SK-N-SH (cell line): ENCODE measurements at regions not wholly inside any gene's neighbourhood (a gene's known extent, or its start where the extent isn't known, plus 50 kb on each side); places are given as distances from the start of the nearest gene placed in this dataset.

Source experiments
- CTCF ChIA-PET: fragments of 300-600, 350-600 bp; formaldehyde crosslinking; extraction: SDS; loops from one replicate; lab custom pipeline; 2021; lab: Yijun Ruan, JAX
- POLR2A ChIA-PET: fragments of 350-600 bp; sonication (Branson Sonifier 250); formaldehyde crosslinking; extraction: SDS; loops from one replicate; lab custom pipeline; 2020; ENCODE audit warnings: antibody characterized with exemption, inconsistent platforms; lab: Yijun Ruan, JAX
- DNase-seq: peaks from one replicate; pipeline ENCODE4 v3.0.0; 2012
- H2AFZ ChIP-seq: fragments of 200-600 bp; sonication (generic); 2 replicates; pipeline ENCODE4 v1.8.1; 2016; ENCODE audit warnings: antibody characterized with exemption, mild to moderate bottlenecking, low read depth
- H3F3A ChIP-seq: fragments of 200-600 bp; sonication (generic); replicated peaks from 2 replicates; pipeline ENCODE3; 2016; ENCODE audit warnings: antibody characterized with exemption, mild to moderate bottlenecking; ENCODE audit not compliant: insufficient read depth
- H3K27ac ChIP-seq, 2 experiments: fragments of 200-500 bp in 1 of 2; fragments of 200-600 bp in 1 of 2; sonication (Bioruptor generic) in 1 of 2; sonication (generic), shearing (Covaris generic) in 1 of 2; 2 replicates each; pipeline versions ENCODE4 v1.5.1 to v1.6.1; 2014 to 2016; ENCODE audit warnings: low read depth in 2 of 2, inconsistent platforms in 1 of 2, low read length in 1 of 2, mild to moderate bottlenecking in 1 of 2, mixed read lengths in 1 of 2
- H3K27me3 ChIP-seq: fragments of 200-600 bp; sonication (generic), shearing (Covaris generic); 2 replicates; pipeline ENCODE4 v1.6.1; 2016; ENCODE audit warnings: mixed run types; ENCODE audit not compliant: insufficient read depth
- H3K36me3 ChIP-seq, 2 experiments: fragments of 200-500 bp in 1 of 2; fragments of 200-600 bp in 1 of 2; sonication (Bioruptor generic) in 1 of 2; sonication (generic) in 1 of 2; replicated peaks in 1 of 2; 2 replicates each; pipeline versions ENCODE3 to v1.5.1; 2014 to 2016; ENCODE audit warnings: low read length in 1 of 2, mild to moderate bottlenecking in 1 of 2; ENCODE audit not compliant: insufficient read depth in 2 of 2, control insufficient read depth in 1 of 2
- H3K4me1 ChIP-seq, 2 experiments: fragments of 200-500 bp in 1 of 2; fragments of 200-600 bp in 1 of 2; sonication (Bioruptor generic) in 1 of 2; sonication (generic), shearing (Covaris generic) in 1 of 2; 2 replicates each; pipeline versions ENCODE4 v1.5.1 to v1.6.1; 2014 to 2016; ENCODE audit warnings: low read depth in 1 of 2, low read length in 1 of 2, mixed run types in 1 of 2; ENCODE audit not compliant: insufficient read depth in 2 of 2, control insufficient read depth in 1 of 2
- H3K4me2 ChIP-seq: fragments of 200-600 bp; sonication (generic), shearing (Covaris generic); 2 replicates; pipeline ENCODE4 v1.6.1; 2017; ENCODE audit warnings: mixed run types
- H3K4me3 ChIP-seq, 2 experiments: fragments of 200-500 bp in 1 of 2; fragments of 200-600 bp in 1 of 2; sonication (Bioruptor generic) in 1 of 2; sonication (generic), shearing (Covaris generic) in 1 of 2; 2 replicates each; pipeline versions ENCODE4 v1.5.1 to v1.8.1; 2014 to 2016; ENCODE audit warnings: low read depth in 2 of 2, inconsistent platforms in 1 of 2, low read length in 1 of 2, mild to moderate bottlenecking in 1 of 2, mixed read lengths in 1 of 2, moderate library complexity in 1 of 2
- H3K79me2 ChIP-seq: fragments of 200-600 bp; sonication (generic); 2 replicates; pipeline ENCODE4 v1.8.1; 2017; ENCODE audit warnings: mild to moderate bottlenecking; ENCODE audit not compliant: insufficient read depth
- H3K9ac ChIP-seq: fragments of 200-600 bp; sonication (generic); 2 replicates; pipeline ENCODE4 v1.6.1; 2017; ENCODE audit warnings: mixed run types
- H3K9me2 ChIP-seq: fragments of 200-600 bp; sonication (generic); 2 replicates; pipeline ENCODE4 v1.6.1; 2017; ENCODE audit warnings: mixed run types
- H3K9me3 ChIP-seq: fragments of 200-600 bp; sonication (generic); 2 replicates; pipeline ENCODE4 v1.6.1; 2017; ENCODE audit warnings: mixed run types, mild to moderate bottlenecking, moderate library complexity
- H4K20me1 ChIP-seq: fragments of 200-600 bp; sonication (generic); 2 replicates; pipeline ENCODE4 v1.6.1; 2017; ENCODE audit warnings: mild to moderate bottlenecking, mixed run types; ENCODE audit not compliant: insufficient read depth
- EP300 ChIP-seq, 2 experiments: IDR thresholded peaks; 2 replicates each; pipeline versions ENCODE4 v1.4.0 to v1.6.1; 2012; ENCODE audit warnings: borderline replicate concordance in 1 of 2, low read depth in 1 of 2, low read length in 1 of 2
- EZH2phosphoT487 ChIP-seq: fragments of 200-600 bp; sonication (generic); IDR thresholded peaks from 2 replicates; pipeline ENCODE4 v1.6.1; 2017; ENCODE audit warnings: low read depth, mixed run types, mild to moderate bottlenecking, antibody characterized with exemption, moderate library complexity, borderline replicate concordance
- FOSL2 ChIP-seq: IDR thresholded peaks from 2 replicates; pipeline ENCODE4 v1.4.0; 2012; ENCODE audit warnings: low read depth, mild to moderate bottlenecking, moderate library complexity, borderline replicate concordance
- GABPA ChIP-seq: IDR thresholded peaks from 2 replicates; pipeline ENCODE4 v1.4.0; 2012; ENCODE audit warnings: low read depth, mild to moderate bottlenecking
- JUND ChIP-seq: IDR thresholded peaks from 2 replicates; pipeline ENCODE4 v1.4.0; 2012
- MEF2A ChIP-seq: IDR thresholded peaks from 2 replicates; pipeline ENCODE4 v1.4.0; 2012; ENCODE audit warnings: low read depth, borderline replicate concordance
- MXI1 ChIP-seq: IDR thresholded peaks from 2 replicates; pipeline ENCODE4 v1.6.1; 2012; ENCODE audit warnings: mild to moderate bottlenecking, low read depth, low read length, improper control_type of control experiment
- PBX3 ChIP-seq: IDR thresholded peaks from 2 replicates; pipeline ENCODE4; 2012
- POLR2AphosphoS5 ChIP-seq: IDR thresholded peaks from 2 replicates; pipeline ENCODE4 v1.6.1; 2012; ENCODE audit warnings: low read depth, low read length
- RAD21 ChIP-seq: IDR thresholded peaks from 2 replicates; pipeline ENCODE4 v1.6.1; 2012; ENCODE audit warnings: mild to moderate bottlenecking, low read length
- RCOR1 ChIP-seq: fragments of 150-350 bp; IDR thresholded peaks from 2 replicates; pipeline ENCODE4 v1.6.1; 2017; ENCODE audit warnings: antibody characterized with exemption, low read length
- RXRA ChIP-seq: IDR thresholded peaks from 2 replicates; pipeline ENCODE4 v1.4.0; 2012; ENCODE audit warnings: low read depth, mild to moderate bottlenecking, borderline replicate concordance
- SIN3A ChIP-seq: IDR thresholded peaks from 2 replicates; pipeline ENCODE4 v1.6.1; 2012; ENCODE audit warnings: low read depth, mild to moderate bottlenecking, low read length, moderate library complexity, borderline replicate concordance
- TAF1 ChIP-seq: IDR thresholded peaks from 2 replicates; pipeline ENCODE4 v1.6.1; 2012; ENCODE audit warnings: low read depth, mild to moderate bottlenecking, low read length, moderate library complexity, borderline replicate concordance
- TCF12 ChIP-seq: IDR thresholded peaks from 2 replicates; pipeline ENCODE4 v1.4.0; 2012
- TEAD4 ChIP-seq: IDR thresholded peaks from 2 replicates; pipeline ENCODE4 v1.4.0; 2012; ENCODE audit warnings: mild to moderate bottlenecking, borderline replicate concordance; ENCODE audit not compliant: insufficient read depth
- USF1 ChIP-seq: IDR thresholded peaks from 2 replicates; pipeline ENCODE4 v1.4.0; 2012; ENCODE audit warnings: low read depth, borderline replicate concordance
- YY1 ChIP-seq: IDR thresholded peaks from 2 replicates; pipeline ENCODE4 v1.4.0; 2012; ENCODE audit warnings: low read depth, mild to moderate bottlenecking
- ZBTB33 ChIP-seq: IDR thresholded peaks from 2 replicates; pipeline ENCODE4 v1.4.0; 2012; ENCODE audit warnings: low read depth, borderline replicate concordance
- WGBS: methylation state at CpG from one replicate; pipeline ENCODE4 v1.1.6; 2017; ENCODE audit warnings: low lambda C conversion rate; 5-methylcytosine and 5-hydroxymethylcytosine counted together

GRCh38 chr2:19187323-19188020, 171.0 kb downstream of the OSR1 start:
- Histone ChIP-seq H2AFZ (no peak overlapping the region; the same call in 1 of the 2 replicates), H3K9me2 (no peaks in the 10 kb centered on the region)
- 63% methylated on average over 5 of the region's 5 CpGs for WGBS
- TF ChIP-seq PBX3 (peak; percentile 78), YY1 (no peak), POLR2AphosphoS5 (no peak), JUND (peak; percentile 69), RAD21 (no peak), RCOR1 (no peak), RXRA (no peak), TAF1 (no peak; the same call in 1 of the 2 replicates), EZH2phosphoT487 (no peak), TEAD4 (peak; percentile 12; the same call in 1 of the 2 replicates), TCF12 (peak; percentile 93), FOSL2 (peak; percentile 72; the same call in 1 of the 2 replicates), SIN3A (no peak), EP300 (IDR thresholded peaks at IDR 0.05; ENCODE audit: borderline replicate concordance in 1 of 2, low read depth in 1 of 2, low read length in 1 of 2) (peak; percentile 7 to 71; a peak in 2 of 4 replicates), MEF2A (peak; percentile 42; the same call in 1 of the 2 replicates)
- TF ChIP-seq, all 33 proteins: peak for 7
- Histone ChIP-seq H3K9ac (no peak overlapping the region), H3K4me2 (peak overlapping the region; percentile 34), H3K27me3 (no peaks in the 10 kb centered on the region), H3K4me3 (no peak overlapping the region), H3K27ac (peak overlapping the region in 1 of 2 experiments; percentile 50; a peak in 2 of 4 replicates), H3K79me2 (no peaks in the 10 kb centered on the region), H3F3A (peaks cover 7% of the 10 kb centered on the region), H4K20me1 (no peaks in the 10 kb centered on the region), H3K4me1 (peaks cover 5 to 16% of the 10 kb centered on the region in 2 experiments; a peak in 3 of 4 replicates), H3K36me3 (no peaks in the 10 kb centered on the region), H3K9me3 (no peaks in the 10 kb centered on the region)
- DNase-seq = no peak
- ChIA-PET CTCF (interaction anchor here (0.9 kb wide), 1 partner anchor 64 kb away, joined by 3 read pairs; no protein-coding TSS in a partner anchor), POLR2A (no interaction called here)

GRCh38 chr2:19185086-19185485, 173.3 kb downstream of the OSR1 start:
- H3K4me1 ChIP-seq = peaks cover 3 to 16% of the 10 kb centered on the region in 2 experiments; a peak in 3 of 4 replicates
- H4K20me1 ChIP-seq = no peaks in the 10 kb centered on the region
- no peak overlapping the region for H3K4me2 ChIP-seq
- no peaks in the 10 kb centered on the region for H3K79me2 ChIP-seq
- H3K4me3 ChIP-seq = no peak overlapping the region
- POLR2A ChIA-PET = no interaction called here
- no peak for TF ChIP-seq EP300 (IDR thresholded peaks at IDR 0.05; ENCODE audit: borderline replicate concordance in 1 of 2, low read depth in 1 of 2, low read length in 1 of 2)
- TF ChIP-seq USF1 = no peak
- no peak for TF ChIP-seq MXI1
- no peak for TF ChIP-seq ZBTB33
- TF ChIP-seq GABPA = no peak
- CTCF ChIA-PET = interaction anchor here (0.7 kb wide), 1 partner anchor 178 kb away, joined by 3 read pairs; no protein-coding TSS in a partner anchor
- no peaks in the 10 kb centered on the region for H3K36me3 ChIP-seq
- H3K9me2 ChIP-seq = no peaks in the 10 kb centered on the region
- no peak overlapping the region for H2AFZ ChIP-seq
- WGBS = 83% methylated on average over 4 of the region's 4 CpGs
- no peak for DNase-seq
- no peaks in the 10 kb centered on the region for H3K9me3 ChIP-seq
- H3K27ac ChIP-seq = no peak overlapping the region
- H3K27me3 ChIP-seq = no peaks in the 10 kb centered on the region
- H3F3A ChIP-seq = peaks cover 7% of the 10 kb centered on the region
- H3K9ac ChIP-seq = no peak overlapping the region
